GM12878 (cell line): ENCODE measurements at regions not wholly inside any gene's neighbourhood (a gene's known extent, or its start where the extent isn't known, plus 50 kb on each side); places are given as distances from the start of the nearest gene placed in this dataset.
"Not testable (repeated sequence)": the region's sequence is repeated elsewhere in the genome, so short reads cannot be mapped to it uniquely, and the experiment has no call there.

Experiments
- ATAC-seq: fragments of 200-7000 bp; cut with Tn5 transposase; 3 replicates; pipeline ENCODE4 v1.9.1; 2020; ENCODE audit warnings: mild to moderate bottlenecking, moderate library complexity
- BruUV-seq: library from RNA; stranded (reverse); fragments of 400-500 nt; replicated peaks from 2 replicates; lab custom pipeline; 2021; lab: Mats Ljungman, UMichigan
- CTCF ChIA-PET: fragments of 300-600 bp; sonication (Branson Sonifier 250); formaldehyde crosslinking; extraction: SDS; loops from one replicate; lab custom pipeline; 2021; ENCODE audit warnings: inconsistent platforms; lab: Yijun Ruan, JAX
- POLR2A ChIA-PET: fragments of 350-600 bp; formaldehyde crosslinking; extraction: SDS; loops from one replicate; lab custom pipeline; 2021; ENCODE audit warnings: inconsistent platforms; lab: Charles Lee
- RAD21 ChIA-PET: fragments of 300-600 bp; sonication (Branson Sonifier 250); formaldehyde crosslinking; loops from one replicate; lab custom pipeline; 2023; ENCODE audit warnings: antibody characterized with exemption; ENCODE audit not compliant: unreplicated experiment; lab: Charles Lee
- SMC1A ChIA-PET: fragments of 300-600 bp; sonication (Branson Sonifier 250); formaldehyde crosslinking; loops from one replicate; lab custom pipeline; 2023; ENCODE audit not compliant: unreplicated experiment, uncharacterized antibody; lab: Charles Lee
- DNase-seq: peaks from one replicate; pipeline ENCODE4 v3.0.0-alpha.2; 2011; ENCODE audit warnings: low read depth, low spot score
- FAIRE-seq: peaks from 3 replicates; lab custom pipeline; 2011; peaks lifted over from hg19 to GRCh38; lab: Jason Lieb, UNC
- H2AFZ ChIP-seq: 2 replicates; pipeline ENCODE4 v1.6.0; 2011; ENCODE audit warnings: low read depth, low read length, control low read depth; ENCODE audit not compliant: control insufficient read depth
- H3K27ac ChIP-seq: 2 replicates; pipeline ENCODE4 v1.5.1; 2011; ENCODE audit warnings: control low read depth; ENCODE audit not compliant: control insufficient read depth, insufficient read depth
- H3K27me3 ChIP-seq, 2 experiments: replicated peaks in 1 of 2; 2 replicates each; pipeline versions ENCODE4 v1.6.0 to v1.6.1; 2011; ENCODE audit warnings: low read length in 1 of 2; ENCODE audit not compliant: control insufficient read depth in 2 of 2, insufficient read depth in 2 of 2
- H3K36me3 ChIP-seq, 2 experiments: 2 replicates each; pipeline ENCODE4 v1.5.1; 2011; ENCODE audit warnings: low read length in 1 of 2; ENCODE audit not compliant: control insufficient read depth in 2 of 2, insufficient read depth in 2 of 2
- H3K4me1 ChIP-seq: 2 replicates; pipeline ENCODE4 v1.6.1; 2011; ENCODE audit warnings: mild to moderate bottlenecking, low read length, moderate library complexity, mixed read lengths; ENCODE audit not compliant: control insufficient read depth, insufficient read depth
- H3K4me2 ChIP-seq: 2 replicates; pipeline ENCODE4 v1.6.0; 2011; ENCODE audit warnings: control low read depth; ENCODE audit not compliant: control insufficient read depth, insufficient read depth
- H3K4me3 ChIP-seq: fragments of 200-600 bp; sonication (generic); 2 replicates; pipeline ENCODE4 v1.5.1; 2016
- H3K79me2 ChIP-seq: 2 replicates; pipeline ENCODE4 v1.6.0; 2011; ENCODE audit warnings: low read length; ENCODE audit not compliant: control insufficient read depth, insufficient read depth
- H3K9ac ChIP-seq: 2 replicates; pipeline ENCODE4 v1.8.0; 2011; ENCODE audit warnings: low read length, control low read depth, mixed read lengths; ENCODE audit not compliant: control insufficient read depth, insufficient read depth
- H3K9me3 ChIP-seq: replicated peaks from 3 replicates; pipeline ENCODE4 v1.5.1; 2011; ENCODE audit warnings: mild to moderate bottlenecking, low read length; ENCODE audit not compliant: control insufficient read depth, insufficient read depth
- H4K20me1 ChIP-seq: 2 replicates; pipeline ENCODE4 v1.6.0; 2011; ENCODE audit not compliant: control insufficient read depth, insufficient read depth
- WGBS: methylation state at CpG from one replicate; pipeline ENCODE4 v1.1.6; 2016; ENCODE audit warnings: low lambda C conversion rate; ENCODE audit not compliant: insufficient replicate concordance, insufficient coverage; ENCODE audit errors: missing lambda C conversion rate; 5-methylcytosine and 5-hydroxymethylcytosine counted together
- in situ Hi-C: fragments of 300-500 bp; cut with MboI; formaldehyde crosslinking; loops from 9 replicates; pipeline ENCODE4 v1.14.3; 2018; ENCODE audit warnings: mixed read lengths
- intact Hi-C: fragments of 100-400 bp; cut with micrococcal nuclease; formaldehyde crosslinking; loops from one replicate; pipeline ENCODE4 v1.14.2; 2022; ENCODE audit not compliant: unreplicated experiment

DNA sequence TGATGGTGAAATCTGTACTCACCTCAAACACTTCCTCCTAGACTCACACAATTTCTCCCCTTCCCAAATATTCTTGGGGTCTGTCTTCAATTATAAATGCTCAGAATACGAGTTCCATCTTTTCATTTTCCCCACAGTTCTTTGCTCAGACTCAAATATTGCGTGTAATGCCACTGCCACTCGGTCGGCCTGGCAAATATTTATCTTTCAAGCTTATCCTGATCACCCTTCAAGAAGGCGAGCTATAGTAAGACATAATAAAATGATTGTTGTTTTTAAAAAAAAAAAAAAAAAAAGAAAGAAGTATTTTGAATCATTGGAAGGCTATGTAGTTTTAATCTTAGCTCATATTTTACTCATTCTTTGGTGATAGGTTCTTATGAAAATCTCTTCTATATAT lies 824.6 kb upstream of the GBE1 start:
- POLR2A ChIA-PET, RAD21 ChIA-PET, H4K20me1 ChIP-seq, H3K36me3 ChIP-seq, H3K4me2 ChIP-seq, H3K27ac ChIP-seq, intact Hi-C loops, FAIRE-seq, H2AFZ ChIP-seq, DNase-seq, H3K9ac ChIP-seq, in situ Hi-C loops, H3K27me3 ChIP-seq, ATAC-seq, BruUV-seq, H3K4me3 ChIP-seq, H3K9me3 ChIP-seq, H3K4me1 ChIP-seq, H3K79me2 ChIP-seq: not testable (repeated sequence)
- ChIA-PET SMC1A (interaction anchor here (0.9 to 1.1 kb wide), 2 partner anchors 11 to 23 kb away, joined by 3 read pairs; no protein-coding TSS in a partner anchor), CTCF (interaction anchor here (0.6 kb wide), 1 partner anchor 672 kb away, joined by 3 read pairs; no protein-coding TSS in a partner anchor)
- 17% methylated on average over 5 of the region's 5 CpGs for WGBS

DNA sequence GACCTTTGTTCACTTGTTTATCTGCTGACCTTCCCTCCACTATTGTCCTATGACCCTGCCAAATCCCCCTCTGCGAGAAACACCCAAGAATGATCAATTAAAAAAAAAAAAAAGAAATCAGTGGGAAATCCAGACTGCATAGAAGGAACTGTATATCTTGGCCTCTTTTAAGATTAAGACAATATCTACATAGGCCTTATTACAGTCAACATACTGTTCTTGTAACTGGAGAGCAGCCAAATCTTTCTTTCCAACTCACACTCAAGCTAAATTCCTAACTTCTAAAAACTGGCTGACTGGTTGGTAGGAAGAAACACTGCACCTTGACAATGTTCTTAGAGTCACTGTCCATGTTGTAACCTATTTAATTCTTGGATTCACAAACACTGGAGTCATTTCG lies 824.1 kb upstream of the GBE1 start:
- H3K9me3 ChIP-seq, RAD21 ChIA-PET, H3K4me3 ChIP-seq, intact Hi-C loops, H3K4me1 ChIP-seq, H3K9ac ChIP-seq, in situ Hi-C loops, FAIRE-seq, POLR2A ChIA-PET, BruUV-seq, H3K4me2 ChIP-seq, ATAC-seq, H3K79me2 ChIP-seq, H3K27ac ChIP-seq, H2AFZ ChIP-seq, DNase-seq, H3K36me3 ChIP-seq, H3K27me3 ChIP-seq, H4K20me1 ChIP-seq: not testable (repeated sequence)
- ChIA-PET CTCF (interaction anchor here (0.6 kb wide), 1 partner anchor 671 kb away, joined by 3 read pairs; no protein-coding TSS in a partner anchor), SMC1A (interaction anchor here (0.9 to 1.1 kb wide), 2 partner anchors 12 to 23 kb away, joined by 3 read pairs; no protein-coding TSS in a partner anchor)
- WGBS = 0% methylated on average over 1 of the region's 2 CpGs

DNA sequence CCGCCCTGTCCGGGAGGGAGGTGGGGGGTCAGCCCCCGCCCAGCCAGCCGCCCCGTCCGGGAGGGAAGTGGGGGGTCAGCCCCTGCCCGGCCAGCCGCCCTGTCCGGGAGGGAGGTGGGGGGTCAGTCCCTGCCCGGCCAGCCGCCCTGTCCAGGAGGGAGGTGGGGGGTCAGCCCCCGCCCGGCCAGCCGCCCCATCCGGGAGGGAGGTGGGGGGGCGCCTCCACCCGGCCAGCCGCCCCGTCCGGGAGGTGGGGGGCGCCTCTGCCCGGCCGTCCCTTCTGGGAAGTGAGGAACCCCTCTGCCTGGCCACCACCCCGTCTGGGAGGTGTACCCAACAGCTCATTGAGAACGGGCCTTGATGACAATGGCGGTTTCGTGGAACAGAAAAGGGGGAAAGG lies 823.4 kb upstream of the GBE1 start:
- H3K9ac ChIP-seq, H3K36me3 ChIP-seq, POLR2A ChIA-PET, in situ Hi-C loops, ATAC-seq, H4K20me1 ChIP-seq, RAD21 ChIA-PET, CTCF ChIA-PET, H2AFZ ChIP-seq, H3K27me3 ChIP-seq, H3K4me2 ChIP-seq, FAIRE-seq, DNase-seq, H3K27ac ChIP-seq, SMC1A ChIA-PET, BruUV-seq, H3K4me3 ChIP-seq, intact Hi-C loops, H3K79me2 ChIP-seq, H3K9me3 ChIP-seq, H3K4me1 ChIP-seq: not testable (repeated sequence)
- 40% methylated on average over 4 of the region's 27 CpGs for WGBS

DNA sequence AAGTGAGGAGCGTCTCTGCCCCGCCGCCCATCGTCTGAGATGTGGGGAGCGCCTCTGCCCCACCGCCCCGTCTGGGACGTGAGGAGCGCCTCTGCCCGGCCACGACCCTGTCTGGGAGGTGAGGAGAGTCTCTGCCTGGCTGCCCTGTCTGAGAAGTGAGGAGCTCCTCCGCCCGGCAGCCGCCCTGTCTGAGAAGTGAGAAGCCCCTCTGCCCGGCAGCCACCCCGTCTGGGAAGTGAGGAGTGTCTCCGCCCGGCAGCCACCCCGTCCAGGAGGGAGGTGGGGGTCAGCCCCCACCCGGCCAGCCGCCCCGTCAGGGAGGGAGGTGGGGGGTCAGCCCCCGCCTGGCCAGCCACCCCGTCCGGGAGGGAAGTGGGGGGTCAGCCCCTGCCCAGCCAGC lies 823.0 kb upstream of the GBE1 start:
- H3K9ac ChIP-seq, POLR2A ChIA-PET, H3K27ac ChIP-seq, H3K4me1 ChIP-seq, H3K4me2 ChIP-seq, in situ Hi-C loops, H3K9me3 ChIP-seq, H3K4me3 ChIP-seq, BruUV-seq, H3K36me3 ChIP-seq, CTCF ChIA-PET, H4K20me1 ChIP-seq, ATAC-seq, H3K79me2 ChIP-seq, H3K27me3 ChIP-seq, SMC1A ChIA-PET, H2AFZ ChIP-seq, FAIRE-seq, DNase-seq, intact Hi-C loops, RAD21 ChIA-PET: not testable (repeated sequence)
- 82% methylated on average over 22 of the region's 25 CpGs for WGBS
